ENCODE measurements at regions not wholly inside any gene's neighbourhood (a gene's known extent, or its start where the extent isn't known, plus 50 kb on each side); places are given as distances from the start of the nearest gene placed in this dataset.

GRCh38 chr3:39671600-39671999 is 137.8 kb upstream of the MYRIP start:
- POLR2A ChIA-PET, result no interaction called here
- no peak overlapping the region for H3K27ac ChIP-seq (ENCODE audit: extremely low read depth, low read depth, low read length)
- H3K4me3 ChIP-seq (ENCODE audit: low read depth, low read length), result no peak overlapping the region
- no peaks in the 10 kb centered on the region for H3K4me1 ChIP-seq (ENCODE audit: control insufficient read depth, insufficient read depth, low read length)
- no peaks in the 10 kb centered on the region for H3K9me3 ChIP-seq (ENCODE audit: control insufficient read depth, insufficient read depth, low read depth, low read length)
- no peaks in the 10 kb centered on the region for H3K36me3 ChIP-seq (ENCODE audit: control insufficient read depth in 2 of 2, insufficient read depth in 1 of 2, low read length in 2 of 2)
- TF ChIP-seq ZNF629 (tag by site-specific recombination; IDR thresholded peaks at IDR 0.05) (no peak), ZBTB49 (tag by site-specific recombination; IDR thresholded peaks at IDR 0.05; ENCODE audit: low read depth) (no peak), ZNF214 (tag by site-specific recombination; IDR thresholded peaks at IDR 0.05; ENCODE audit: borderline replicate concordance) (no peak), ZBTB48 (tag by site-specific recombination; IDR thresholded peaks at IDR 0.05) (no peak), ZFP37 (tag by site-specific recombination; IDR thresholded peaks at IDR 0.05) (no peak), ZNF155 (tag by site-specific recombination; IDR thresholded peaks at IDR 0.05) (no peak), ZFP69B (tag by site-specific recombination; IDR thresholded peaks at IDR 0.05) (no peak), FEZF1 (tag by site-specific recombination; IDR thresholded peaks at IDR 0.05) (no peak), ZSCAN16 (tag by site-specific recombination; IDR thresholded peaks at IDR 0.05) (no peak), ZNF341 (tag by site-specific recombination; IDR thresholded peaks at IDR 0.05; ENCODE audit: low read depth) (no peak), ZBTB11 (tag by site-specific recombination; conservative IDR thresholded peaks at IDR 0.05; ENCODE audit: low read depth) (no peak)
- CTCF ChIA-PET, result interaction anchor here (1.1 kb wide), 1 partner anchor 82 kb away, joined by 3 read pairs; no protein-coding TSS in a partner anchor

GRCh38 chr3:39705351-39705900 is 104.0 kb upstream of the MYRIP start:
- CTCF ChIA-PET, result interaction anchor here (0.9 kb wide), 1 partner anchor 14 kb away, joined by 3 read pairs; no protein-coding TSS in a partner anchor
- POLR2A ChIA-PET, result no interaction called here
- H3K4me3 ChIP-seq (ENCODE audit: low read depth, low read length), result no peak overlapping the region
- TF ChIP-seq OSR2 (tag by site-specific recombination; IDR thresholded peaks at IDR 0.05) (no peak), ZNF214 (tag by site-specific recombination; IDR thresholded peaks at IDR 0.05; ENCODE audit: borderline replicate concordance) (no peak), ZNF624 (tag by site-specific recombination; IDR thresholded peaks at IDR 0.05) (no peak), ZNF664 (tag by site-specific recombination; IDR thresholded peaks at IDR 0.05) (no peak), ZIC2 (tag by site-specific recombination; IDR thresholded peaks at IDR 0.05) (no peak), TRIM28 (IDR thresholded peaks at IDR 0.05; ENCODE audit: borderline replicate concordance, low read length) (no peak), OVOL3 (tag by site-specific recombination; IDR thresholded peaks at IDR 0.05) (no peak)
- no peak overlapping the region for H3K27ac ChIP-seq (ENCODE audit: extremely low read depth, low read depth, low read length)
- H3K36me3 ChIP-seq (ENCODE audit: control insufficient read depth in 2 of 2, insufficient read depth in 1 of 2, low read length in 2 of 2), result no peaks in the 10 kb centered on the region
- no peaks in the 10 kb centered on the region for H3K4me1 ChIP-seq (ENCODE audit: control insufficient read depth, insufficient read depth, low read length)
- no peaks in the 10 kb centered on the region for H3K9me3 ChIP-seq (ENCODE audit: control insufficient read depth, insufficient read depth, low read depth, low read length)
